ENCODE measurements at regions not wholly inside any gene's neighbourhood (a gene's known extent, or its start where the extent isn't known, plus 50 kb on each side); places are given as distances from the start of the nearest gene placed in this dataset.

DNA sequence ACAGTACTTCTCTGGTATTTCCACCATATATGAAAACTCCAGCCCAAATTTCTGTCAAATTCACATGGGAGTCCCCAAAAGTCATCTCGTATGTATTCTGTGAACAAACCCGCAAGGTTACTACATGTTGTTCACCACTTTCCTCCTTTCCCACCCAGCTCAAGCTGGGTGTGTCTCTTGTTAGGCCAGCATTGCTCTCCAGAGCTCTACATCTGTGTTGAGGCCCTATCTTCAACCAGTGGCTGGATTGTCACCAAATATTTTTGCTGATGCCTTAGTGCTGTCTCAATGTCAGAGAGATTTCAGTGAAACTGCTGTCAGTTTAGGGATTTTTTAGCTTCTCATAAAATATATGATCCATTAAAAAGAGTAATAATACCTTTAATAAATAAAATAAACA lies 230.9 kb downstream of the BTG1 start:
- DNase-seq: no peak

GRCh38 chr12:91913651-91914050 lies 232.0 kb downstream of the BTG1 start:
- no peak for DNase-seq

DNA sequence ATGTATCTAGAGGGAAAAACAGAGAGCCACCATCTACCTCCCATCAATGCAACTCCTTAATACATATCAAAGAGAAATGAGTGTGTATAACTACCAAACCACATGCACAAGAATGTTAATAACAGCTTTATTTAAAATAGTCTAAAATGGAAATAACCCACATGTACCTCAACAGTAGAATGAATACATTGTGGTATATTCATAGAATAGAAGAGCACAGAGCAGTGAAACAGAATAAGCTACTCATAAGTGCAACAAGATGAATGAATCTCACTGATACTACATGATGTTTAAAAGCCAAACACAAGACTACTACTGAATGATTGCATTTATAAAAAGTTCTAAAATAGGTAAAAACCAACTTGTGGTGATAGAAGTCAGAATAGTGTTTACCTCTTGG lies 232.5 kb downstream of the BTG1 start:
- no peak for DNase-seq

- no peak for DNase-seq
These were observed 233.5 kb downstream of the BTG1 start for GRCh38 chr12:91912178-91912577.

GRCh38 chr12:91910871-91911388 lies 234.7 kb downstream of the BTG1 start:
- no peak for DNase-seq

DNA sequence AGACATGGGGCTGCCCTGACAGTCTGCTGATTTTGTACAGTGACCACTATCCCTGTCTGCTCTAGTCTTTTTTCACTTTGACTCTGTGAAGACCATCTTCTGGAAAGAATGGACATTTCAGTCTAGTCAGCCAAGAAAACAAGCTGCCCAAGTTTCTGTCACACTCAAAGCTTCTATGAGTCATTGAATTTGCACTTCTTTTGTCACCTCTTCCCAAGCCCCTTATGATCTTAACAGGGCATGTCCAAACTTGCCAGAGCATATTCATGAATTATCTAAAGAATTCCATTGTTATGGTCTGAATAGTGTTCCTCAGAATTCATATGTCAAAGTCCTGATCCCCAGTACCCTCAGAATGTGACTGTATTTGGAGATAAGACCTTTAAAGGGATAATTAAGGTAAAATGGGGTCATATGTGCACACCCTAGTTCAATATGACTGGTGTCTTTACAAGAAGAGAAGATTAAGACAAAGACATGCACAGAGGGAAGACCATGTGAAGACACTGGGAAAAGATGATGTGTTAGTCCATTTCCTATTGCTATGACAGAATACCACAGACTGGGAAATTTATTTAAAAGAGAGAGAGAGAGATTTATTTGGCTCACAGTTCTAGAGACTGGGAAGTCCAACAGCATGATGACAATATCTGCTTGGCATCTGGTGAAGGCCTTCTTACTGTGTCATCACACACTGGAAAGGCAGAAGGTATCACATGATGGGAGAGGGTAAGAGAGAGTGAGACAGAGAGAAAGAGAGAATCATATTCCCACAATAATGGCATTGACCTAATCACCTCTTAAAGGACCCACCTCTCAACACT lies 242.6 kb downstream of the BTG1 start:
- DNase-seq: no peak

- DNase-seq: no peak
These were observed 244.1 kb downstream of the BTG1 start for GRCh38 chr12:91901381-91902074.

- DNase-seq: no peak
These were observed 244.7 kb downstream of the BTG1 start for GRCh38 chr12:91900971-91901370.

GRCh38 chr12:91899056-91899455 lies 246.6 kb downstream of the BTG1 start:
- no peak for DNase-seq

DNA sequence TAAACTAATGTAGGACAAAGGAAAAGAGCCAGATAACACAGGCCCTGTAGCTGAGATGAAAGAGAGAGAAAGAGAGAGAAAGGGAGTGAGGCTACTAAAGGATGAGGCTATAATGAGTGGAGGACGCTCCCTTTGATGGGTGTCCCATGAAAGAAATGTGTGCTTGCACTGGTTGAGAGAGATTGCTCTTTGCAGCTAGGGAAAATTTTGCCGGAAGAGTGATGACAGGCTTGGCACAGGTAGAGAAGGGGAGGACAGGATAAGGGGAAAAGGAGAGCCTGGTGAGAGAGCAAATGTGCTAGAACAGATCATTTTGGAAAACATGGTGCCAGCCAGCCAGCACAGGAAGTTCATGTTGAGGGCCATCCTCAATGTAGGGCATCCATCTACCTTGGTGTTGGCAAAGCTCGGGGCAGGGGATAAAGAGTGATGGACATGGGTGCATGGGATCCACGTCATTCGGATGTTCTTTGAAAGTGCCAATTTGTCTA lies 248.6 kb downstream of the BTG1 start:
- DNase-seq: no peak

GRCh38 chr12:91896286-91897024 lies 249.2 kb downstream of the BTG1 start:
- no peak for DNase-seq

- no peak for DNase-seq
These were observed 250.7 kb downstream of the BTG1 start for GRCh38 chr12:91894911-91895310.

DNA sequence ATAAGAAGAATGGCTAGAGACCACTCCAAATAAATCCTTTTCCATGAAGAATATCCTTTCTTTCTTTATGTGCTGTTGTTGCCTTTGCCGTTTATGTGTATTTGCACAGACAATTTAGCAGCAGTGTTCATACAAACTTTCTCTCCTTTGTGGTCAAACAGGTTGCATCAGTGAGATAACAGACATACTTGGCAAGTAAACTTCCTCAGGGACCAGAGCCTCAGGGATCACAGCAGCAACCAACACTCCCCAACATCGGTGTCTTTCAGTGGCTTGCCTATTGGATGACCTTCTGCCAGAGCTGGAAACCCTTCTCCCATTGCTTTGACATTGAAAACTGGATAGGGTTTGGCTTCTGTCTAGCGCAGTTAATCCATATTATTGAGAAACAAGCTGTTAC lies 252.2 kb downstream of the BTG1 start:
- no peak for DNase-seq

GRCh38 chr12:91892081-91892855 lies 253.4 kb downstream of the BTG1 start:
- no peak for DNase-seq

GRCh38 chr12:91890742-91891141 lies 254.9 kb downstream of the BTG1 start:
- DNase-seq: no peak

GRCh38 chr12:91889910-91890309 lies 255.7 kb downstream of the BTG1 start:
- DNase-seq: no peak

DNA sequence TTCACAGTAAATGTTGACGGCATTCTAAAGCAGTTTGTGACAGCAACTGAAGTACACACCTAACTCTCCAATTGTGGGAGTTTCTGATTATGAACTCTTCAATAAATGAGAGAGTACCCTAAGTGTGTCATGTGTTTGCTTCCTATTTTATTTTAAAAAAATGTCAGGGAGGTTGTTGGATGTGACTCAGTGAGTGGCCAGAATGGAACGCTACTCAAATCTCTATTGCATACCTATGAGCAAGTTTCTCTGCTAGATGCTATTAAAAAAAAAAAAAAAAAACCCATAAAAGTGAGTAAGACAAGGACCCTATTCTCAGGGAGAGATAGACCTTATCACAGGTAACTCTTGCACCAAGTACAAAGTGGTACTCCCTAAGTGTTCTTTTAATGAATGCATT lies 256.6 kb downstream of the BTG1 start:
- no peak for DNase-seq

- no peak for DNase-seq
These were observed 257.7 kb downstream of the BTG1 start for GRCh38 chr12:91887957-91888356.

DNA sequence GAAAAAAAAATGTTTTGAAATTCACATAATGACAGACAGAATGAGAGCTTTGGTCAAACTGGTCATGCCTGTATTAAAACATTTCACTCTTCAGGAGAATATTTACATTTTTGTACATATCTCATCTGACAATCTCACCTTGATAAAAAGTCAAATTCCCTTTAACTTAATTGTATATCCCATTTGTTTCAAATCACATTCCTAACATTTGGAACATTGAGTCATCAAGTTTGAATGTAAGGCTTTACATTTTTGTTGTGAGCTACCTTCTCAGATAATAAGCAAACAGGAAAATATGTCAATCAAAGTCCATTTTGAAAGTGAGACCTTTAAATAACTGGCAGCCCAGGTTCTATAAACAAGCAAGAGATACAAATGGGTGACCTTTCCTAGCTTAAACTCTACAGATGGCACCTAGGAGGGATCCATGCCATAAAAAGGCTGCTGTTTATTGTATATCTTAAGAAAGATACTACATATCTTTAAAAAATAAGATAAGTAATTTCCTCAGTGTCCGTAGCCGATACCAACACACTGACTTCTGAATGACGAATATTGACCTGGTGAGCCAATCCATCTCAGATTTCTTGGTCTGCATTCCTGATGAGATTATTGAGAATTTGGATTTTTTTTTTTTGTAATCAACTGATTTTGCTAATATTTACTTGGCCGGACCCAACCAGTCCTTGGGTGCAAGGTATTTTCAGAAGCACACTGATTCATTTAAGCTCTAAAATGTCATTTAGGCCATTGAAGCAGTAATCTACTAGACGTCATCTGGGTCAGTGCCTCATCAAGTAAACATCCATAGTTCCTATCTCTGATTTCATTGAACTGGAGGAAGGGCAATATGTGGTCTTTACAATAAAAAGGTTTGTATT lies 259.6 kb downstream of the BTG1 start:
- DNase-seq: no peak

GRCh38 chr12:91884230-91884629 lies 261.4 kb downstream of the BTG1 start:
- no peak for DNase-seq

GRCh38 chr12:91883811-91884210 lies 261.8 kb downstream of the BTG1 start:
- no peak for DNase-seq

- DNase-seq: no peak
These were observed 262.7 kb downstream of the BTG1 start for GRCh38 chr12:91882910-91883309.
